ENCODE measurements at regions not wholly inside any gene's neighbourhood (a gene's known extent, or its start where the extent isn't known, plus 50 kb on each side); places are given as distances from the start of the nearest gene placed in this dataset.

DNA sequence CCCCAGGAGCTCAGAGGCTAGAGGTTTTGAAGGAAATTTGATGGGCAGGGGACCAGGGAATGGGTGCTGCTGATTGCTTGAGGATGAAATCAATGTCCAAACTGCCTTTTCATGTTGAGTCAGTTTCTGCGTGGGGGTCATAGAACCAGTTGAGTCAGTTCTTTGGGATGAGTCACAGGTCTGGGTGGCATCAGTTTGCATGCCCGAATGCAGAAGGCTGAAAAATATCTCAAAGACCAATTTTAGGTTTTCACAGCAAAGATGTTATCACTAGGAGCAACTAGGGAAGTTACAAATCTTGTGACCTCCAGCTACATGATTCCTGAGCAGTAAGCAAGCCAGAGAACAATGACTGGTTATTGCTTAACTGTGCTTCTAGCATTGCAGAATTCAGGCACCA lies 1135.1 kb upstream of the CRIM1 start:
- TF ChIP-seq, protein P1, sequence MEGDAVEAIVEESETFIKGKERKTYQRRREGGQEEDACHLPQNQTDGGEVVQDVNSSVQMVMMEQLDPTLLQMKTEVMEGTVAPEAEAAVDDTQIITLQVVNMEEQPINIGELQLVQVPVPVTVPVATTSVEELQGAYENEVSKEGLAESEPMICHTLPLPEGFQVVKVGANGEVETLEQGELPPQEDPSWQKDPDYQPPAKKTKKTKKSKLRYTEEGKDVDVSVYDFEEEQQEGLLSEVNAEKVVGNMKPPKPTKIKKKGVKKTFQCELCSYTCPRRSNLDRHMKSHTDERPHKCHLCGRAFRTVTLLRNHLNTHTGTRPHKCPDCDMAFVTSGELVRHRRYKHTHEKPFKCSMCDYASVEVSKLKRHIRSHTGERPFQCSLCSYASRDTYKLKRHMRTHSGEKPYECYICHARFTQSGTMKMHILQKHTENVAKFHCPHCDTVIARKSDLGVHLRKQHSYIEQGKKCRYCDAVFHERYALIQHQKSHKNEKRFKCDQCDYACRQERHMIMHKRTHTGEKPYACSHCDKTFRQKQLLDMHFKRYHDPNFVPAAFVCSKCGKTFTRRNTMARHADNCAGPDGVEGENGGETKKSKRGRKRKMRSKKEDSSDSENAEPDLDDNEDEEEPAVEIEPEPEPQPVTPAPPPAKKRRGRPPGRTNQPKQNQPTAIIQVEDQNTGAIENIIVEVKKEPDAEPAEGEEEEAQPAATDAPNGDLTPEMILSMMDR (IDR thresholded peaks at IDR 0.05), result no peak
- no peak for TF ChIP-seq POLR2A (IDR thresholded peaks at IDR 0.05)
